Forelimb muscle (tissue), 1 donor: ENCODE measurements at regions not wholly inside any gene's neighbourhood (a gene's known extent, or its start where the extent isn't known, plus 50 kb on each side); places are given as distances from the start of the nearest gene placed in this dataset.

Source experiments
- DNase-seq: peaks from one replicate; pipeline ENCODE4 v3.0.0-alpha.2; 2013; ENCODE audit warnings: low read depth

DNA sequence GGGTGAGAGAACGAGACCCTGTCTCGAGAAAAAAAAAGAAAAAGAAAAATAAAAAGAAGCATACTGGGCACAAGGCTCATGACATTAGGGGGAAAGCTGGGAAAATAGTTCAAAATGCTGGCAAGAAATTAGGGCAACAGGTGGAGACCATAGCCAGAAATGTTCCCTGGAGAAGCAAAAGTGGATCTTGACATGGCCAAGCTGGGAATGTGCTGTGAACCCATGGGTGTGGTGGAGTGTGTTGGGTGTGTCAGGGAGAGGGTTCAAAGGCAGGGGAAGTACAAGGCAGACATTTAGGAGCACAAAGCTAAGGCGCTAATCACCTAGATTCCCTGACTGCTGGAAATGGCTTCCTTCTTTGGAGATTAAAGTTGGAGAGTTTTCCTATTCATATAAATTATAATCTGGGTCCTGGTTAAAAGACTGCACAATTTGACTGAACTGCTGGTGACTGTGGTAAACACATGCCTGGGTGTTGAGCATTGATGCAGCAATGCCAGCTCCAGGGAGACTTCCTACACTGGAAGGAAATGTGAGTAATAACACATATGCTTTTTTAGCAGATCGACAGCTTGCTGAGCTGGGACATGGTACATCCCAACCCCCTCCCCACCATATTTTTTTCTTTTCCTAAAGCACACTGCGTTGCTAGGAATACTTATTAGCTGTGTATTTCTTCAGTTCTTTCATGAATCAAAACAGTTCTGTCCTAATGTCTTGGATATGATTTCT lies 70.1 kb upstream of the ARHGAP21 start:
- DNase-seq: no peak

DNA sequence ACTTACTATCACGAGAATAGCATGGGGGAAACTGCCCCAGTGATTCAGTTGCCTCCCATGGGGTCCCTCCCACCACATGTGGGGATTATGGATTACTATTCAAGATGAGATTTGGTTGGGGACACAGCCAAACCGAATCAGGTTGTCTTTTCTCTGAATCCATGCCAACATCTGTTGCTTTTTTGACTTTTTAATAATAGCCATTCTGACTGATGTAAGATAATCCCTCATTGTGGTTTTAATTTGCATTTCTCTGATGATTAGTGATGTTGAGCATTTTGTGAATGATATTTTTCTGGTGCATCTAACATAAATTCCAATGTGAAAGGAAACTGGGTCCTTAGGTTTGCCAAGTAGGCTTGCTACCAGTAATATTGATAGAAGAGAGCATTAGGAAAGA lies 69.0 kb upstream of the ARHGAP21 start:
- DNase-seq: no peak

DNA sequence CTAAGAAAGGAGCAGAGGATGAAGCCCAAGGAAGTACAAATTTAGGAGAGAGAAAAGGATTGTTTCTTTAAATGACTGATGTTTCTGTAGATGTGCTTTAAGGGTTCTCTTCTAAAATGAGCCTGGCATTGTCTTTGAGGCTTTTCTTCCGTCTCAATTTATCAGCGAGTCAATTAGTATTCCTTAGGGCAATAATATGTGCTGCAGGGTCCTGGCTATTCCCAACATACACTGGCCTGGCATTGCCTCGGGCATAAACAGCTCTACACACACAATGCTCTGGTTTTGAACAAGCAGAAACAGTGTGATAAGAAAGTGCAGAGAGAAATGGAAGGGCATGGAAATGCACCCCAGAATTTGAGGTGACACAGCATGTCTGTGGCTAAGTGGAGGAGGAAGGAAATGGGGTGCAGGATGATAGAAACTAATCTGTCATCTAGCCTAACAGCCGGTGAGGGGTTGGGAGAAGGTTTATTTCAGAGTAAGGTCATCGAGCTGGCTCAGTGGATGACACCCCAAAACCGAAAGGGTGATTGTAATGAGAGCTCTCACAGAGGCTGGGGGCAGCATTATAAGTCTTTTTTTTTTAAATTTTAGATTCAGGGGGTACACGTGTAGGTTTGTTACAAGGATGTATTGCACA lies 67.5 kb upstream of the ARHGAP21 start:
- no peak for DNase-seq

DNA sequence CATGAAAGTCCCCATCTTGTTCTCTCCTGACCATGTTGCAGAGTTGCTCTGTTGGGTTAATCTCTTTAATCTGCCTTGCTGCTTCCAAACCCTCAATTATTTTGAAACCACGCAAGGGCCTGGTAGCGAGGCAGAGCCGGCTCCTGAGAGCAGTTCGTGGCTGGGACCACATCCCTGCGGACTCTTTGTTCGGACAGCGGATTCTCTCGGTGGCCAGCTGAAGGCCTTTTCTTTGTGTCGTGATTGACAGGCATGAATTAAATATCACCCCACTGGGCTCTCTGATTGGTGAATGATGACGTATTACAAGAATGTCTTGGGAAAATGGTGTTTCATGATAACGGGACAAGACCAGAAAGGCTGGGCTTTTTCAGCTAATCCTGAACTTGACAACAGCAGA lies 66.9 kb upstream of the ARHGAP21 start:
- no peak for DNase-seq

DNA sequence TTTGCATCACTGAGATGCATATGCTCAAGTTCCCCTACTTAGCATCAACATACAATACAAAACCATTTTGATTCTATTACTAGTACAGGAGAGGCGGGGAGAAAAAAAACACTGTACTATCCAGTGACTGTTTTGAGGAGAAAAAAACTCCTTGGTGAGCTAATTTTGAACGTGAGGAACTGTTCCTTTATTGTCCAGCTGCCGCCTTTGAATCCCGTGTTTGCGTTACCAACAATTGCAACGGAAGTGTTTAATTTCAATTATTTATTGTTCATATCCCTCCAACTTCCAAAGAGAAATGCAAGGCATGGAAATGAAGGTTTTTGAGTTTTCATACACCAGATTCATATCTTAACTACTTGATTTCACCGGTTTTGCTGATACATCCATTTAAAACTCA lies 66.4 kb upstream of the ARHGAP21 start:
- DNase-seq: no peak

DNA sequence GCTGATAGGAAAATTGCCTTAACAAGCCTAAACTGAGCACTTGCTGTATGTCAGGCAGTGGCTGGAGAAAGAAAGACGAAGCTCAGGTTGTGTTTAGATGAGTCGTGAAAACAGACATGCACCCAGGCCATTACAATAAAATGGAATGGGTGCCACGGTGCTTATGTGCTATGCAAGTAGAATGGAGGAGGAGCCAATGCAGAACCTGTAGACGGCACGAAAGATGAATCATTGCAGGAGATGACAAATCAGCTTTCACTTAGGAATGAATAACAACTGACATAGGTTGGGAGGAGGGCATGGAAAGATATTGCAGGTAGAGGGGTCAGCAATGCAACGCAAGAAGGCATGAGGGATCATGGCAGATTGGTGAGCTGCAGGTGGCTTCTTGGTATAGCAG lies 61.2 kb upstream of the ARHGAP21 start:
- DNase-seq: no peak

DNA sequence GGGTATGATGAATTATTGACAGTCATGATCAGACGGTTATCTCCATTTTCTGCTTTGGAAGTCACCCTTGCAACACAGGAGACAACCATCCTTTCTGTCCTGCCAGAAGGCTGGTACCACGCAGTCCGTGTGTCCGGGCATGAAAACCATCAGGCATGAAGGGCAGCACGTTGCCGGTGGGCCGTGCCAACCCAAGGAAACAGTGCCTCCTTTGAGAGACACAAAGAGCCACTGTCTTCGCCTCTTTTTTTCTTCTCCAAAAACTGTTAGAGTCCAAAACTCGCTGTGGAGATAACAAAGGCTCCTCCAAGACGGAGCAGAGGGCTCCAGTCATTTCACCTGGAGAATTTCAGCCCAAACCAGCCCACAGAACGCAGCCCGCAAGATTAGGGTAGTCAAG lies 60.4 kb upstream of the ARHGAP21 start:
- no peak for DNase-seq

DNA sequence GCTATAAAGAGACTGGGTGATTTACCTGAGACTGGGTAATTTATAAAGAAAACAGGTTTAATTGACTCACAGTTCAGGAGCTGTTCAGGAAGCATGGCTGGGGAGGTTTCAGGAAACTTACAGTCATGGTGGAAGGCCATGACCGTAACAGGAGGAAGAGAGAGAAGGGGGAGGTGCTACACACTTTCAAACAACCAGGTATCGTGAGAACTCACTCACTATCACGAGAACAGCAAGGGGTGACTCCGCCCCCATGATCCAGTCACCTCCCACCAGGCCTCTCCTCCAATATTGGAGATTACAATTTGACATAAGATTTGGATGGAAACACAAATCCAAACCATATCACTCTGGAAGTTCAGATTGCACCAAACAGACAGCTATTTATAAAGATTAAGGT lies 59.8 kb upstream of the ARHGAP21 start:
- DNase-seq: no peak

DNA sequence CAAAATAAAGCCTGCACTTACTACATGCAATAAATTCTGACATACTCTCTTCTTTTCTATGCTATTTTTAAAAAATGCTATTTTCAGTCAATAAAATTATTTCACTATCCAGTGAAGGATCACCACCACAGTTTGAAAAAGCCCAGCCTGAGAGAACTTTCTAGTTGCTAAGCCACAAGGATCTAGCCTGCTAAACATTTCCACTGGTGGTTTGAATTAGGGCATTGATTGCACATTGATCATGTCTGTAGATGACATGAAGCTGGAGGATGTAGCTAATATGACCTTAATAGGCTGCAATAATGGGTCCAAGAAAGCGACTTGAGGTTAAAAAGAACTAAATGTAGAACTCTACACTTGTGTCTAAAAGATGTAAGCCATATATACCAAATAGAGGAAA lies 56.0 kb upstream of the ARHGAP21 start:
- no peak for DNase-seq

DNA sequence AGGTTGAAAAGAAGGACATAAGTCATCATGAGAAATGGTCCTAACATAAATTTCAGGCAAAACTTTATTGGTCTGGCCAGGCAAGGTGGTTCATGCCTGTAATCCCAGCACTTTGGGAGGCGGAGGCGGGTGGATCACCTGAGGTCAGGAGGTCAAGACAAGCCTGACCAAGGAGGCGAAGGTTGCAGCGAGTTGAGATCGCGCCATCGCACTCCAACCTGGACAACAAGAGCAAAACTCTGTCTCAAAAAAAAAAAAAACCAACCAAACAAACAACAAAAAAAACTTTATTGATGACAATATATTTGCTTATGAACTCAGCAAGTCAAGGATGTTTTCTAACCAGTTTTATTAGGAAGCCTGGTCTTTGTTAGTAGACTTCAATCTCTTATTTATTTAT lies 54.6 kb upstream of the ARHGAP21 start:
- no peak for DNase-seq

DNA sequence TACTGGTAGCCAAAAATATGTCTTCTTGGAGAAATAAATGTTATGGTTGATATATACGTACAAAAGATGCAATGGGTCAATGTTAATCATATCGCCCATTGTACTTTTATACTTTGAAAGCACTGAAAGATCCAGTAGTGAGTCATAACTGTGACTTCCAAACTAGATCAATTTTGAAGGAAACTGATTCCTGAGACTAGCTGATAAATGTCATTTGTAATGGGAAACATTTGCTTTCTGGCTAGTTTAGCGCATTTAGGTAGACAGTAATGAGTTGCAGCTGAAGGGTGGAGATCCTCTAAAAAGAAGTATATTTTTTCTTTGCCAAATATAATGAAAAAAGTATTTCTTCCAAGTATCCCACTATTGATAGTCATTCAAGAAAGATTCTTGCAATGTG lies 53.5 kb upstream of the ARHGAP21 start:
- peak; percentile 67 for DNase-seq

DNA sequence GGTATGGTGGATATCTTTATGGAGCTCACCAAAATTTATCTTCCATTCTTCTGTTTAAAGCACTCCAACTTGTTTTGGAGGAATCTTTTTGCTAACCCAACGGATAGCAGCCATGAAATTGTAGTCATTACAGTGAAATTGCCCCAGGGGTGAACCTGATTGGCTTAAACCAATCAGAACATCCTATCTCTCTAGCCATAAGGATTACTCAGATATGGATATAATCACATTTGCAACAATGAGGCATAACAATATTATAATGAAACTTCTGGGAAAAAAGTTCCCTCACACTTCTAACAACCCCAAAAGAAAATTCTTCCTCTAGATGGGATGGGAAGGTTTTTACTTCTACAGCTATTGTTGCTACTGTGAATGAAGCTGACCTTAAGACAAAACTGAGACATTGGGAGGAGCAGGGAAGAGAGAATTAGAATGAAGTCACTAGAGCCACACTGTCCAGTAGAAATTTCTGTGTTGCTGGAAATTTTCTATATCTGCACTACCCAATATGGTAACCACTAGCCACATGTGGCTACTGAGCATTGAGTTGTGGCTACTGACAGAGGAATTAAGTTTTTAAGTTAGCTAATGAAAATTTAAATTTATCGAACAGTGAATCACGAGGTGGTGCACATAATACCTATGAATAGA lies 50.4 kb upstream of the ARHGAP21 start:
- DNase-seq: no peak
